ENCODE measurements at regions not wholly inside any gene's neighbourhood (a gene's known extent, or its start where the extent isn't known, plus 50 kb on each side); places are given as distances from the start of the nearest gene placed in this dataset.

DNA sequence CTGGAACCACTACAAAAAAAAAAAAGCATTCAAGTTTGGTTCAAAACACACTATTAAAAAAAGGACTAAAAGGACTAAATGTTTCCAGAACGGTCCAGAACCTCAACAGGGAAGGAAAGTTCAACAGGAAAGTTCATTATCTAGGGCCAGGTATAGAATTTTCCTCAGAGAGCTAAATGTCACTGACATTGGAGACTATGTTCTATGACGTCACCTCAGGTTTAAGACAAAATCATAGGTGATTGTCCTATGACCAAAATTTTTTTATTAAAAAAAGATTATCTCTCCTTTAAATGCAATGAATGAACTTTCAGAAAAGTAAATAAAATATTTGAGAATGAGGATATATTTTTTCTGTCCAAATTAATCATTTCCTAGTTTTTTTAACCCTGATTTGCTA is 746.7 kb upstream of the USP15 start:
- TF ChIP-seq, protein P1, sequence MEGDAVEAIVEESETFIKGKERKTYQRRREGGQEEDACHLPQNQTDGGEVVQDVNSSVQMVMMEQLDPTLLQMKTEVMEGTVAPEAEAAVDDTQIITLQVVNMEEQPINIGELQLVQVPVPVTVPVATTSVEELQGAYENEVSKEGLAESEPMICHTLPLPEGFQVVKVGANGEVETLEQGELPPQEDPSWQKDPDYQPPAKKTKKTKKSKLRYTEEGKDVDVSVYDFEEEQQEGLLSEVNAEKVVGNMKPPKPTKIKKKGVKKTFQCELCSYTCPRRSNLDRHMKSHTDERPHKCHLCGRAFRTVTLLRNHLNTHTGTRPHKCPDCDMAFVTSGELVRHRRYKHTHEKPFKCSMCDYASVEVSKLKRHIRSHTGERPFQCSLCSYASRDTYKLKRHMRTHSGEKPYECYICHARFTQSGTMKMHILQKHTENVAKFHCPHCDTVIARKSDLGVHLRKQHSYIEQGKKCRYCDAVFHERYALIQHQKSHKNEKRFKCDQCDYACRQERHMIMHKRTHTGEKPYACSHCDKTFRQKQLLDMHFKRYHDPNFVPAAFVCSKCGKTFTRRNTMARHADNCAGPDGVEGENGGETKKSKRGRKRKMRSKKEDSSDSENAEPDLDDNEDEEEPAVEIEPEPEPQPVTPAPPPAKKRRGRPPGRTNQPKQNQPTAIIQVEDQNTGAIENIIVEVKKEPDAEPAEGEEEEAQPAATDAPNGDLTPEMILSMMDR (IDR thresholded peaks at IDR 0.05; ENCODE audit: borderline replicate concordance, insufficient read depth, low read depth, low read length): no peak
- no peak overlapping the region for H3K4me3 ChIP-seq (ENCODE audit: low read depth, low read length)

DNA sequence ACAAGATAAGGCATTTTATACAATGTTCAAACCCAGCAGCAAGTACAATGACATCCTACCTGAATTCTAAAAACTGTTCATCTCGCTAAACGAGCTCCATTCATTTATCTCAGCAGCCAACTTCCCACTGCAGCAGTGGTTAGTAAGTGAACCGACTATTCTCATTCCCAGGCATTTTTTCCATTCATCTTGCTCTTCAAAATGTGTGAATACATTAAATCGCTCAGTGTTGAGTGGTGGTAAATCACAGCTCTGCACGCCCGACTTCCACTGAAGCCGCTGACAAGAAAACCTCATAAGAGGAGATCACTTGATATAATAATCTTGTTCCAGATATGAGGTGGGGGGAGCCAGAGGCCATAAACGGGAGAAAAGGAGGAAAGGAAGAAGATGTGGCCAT is 746.2 kb upstream of the USP15 start:
- H3K4me3 ChIP-seq (ENCODE audit: low read depth, low read length): no peak overlapping the region
- TF ChIP-seq, protein P1 (IDR thresholded peaks at IDR 0.05; ENCODE audit: borderline replicate concordance, insufficient read depth, low read depth, low read length): no peak

DNA sequence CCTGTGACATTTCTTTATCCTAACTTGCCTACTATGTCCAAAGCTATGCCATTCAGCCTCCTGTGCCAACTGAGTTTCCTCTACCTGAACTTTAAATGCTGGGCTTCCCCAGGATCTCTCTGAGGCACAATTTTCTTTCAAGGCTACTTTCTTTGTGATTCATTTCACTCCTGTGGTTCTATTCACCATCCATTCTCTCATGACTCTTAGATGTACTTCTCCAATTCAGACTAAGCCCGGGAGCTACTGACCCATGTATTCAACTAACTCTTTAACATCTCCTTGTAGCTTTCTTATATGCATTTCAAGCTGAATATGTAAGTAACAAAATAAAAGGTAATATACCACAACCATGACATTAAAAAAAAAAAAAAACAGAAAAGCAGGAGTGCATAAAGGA is 738.9 kb upstream of the USP15 start:
- H3K4me3 ChIP-seq (ENCODE audit: low read depth, low read length): no peak overlapping the region
- TF ChIP-seq, protein P1 (IDR thresholded peaks at IDR 0.05; ENCODE audit: borderline replicate concordance, insufficient read depth, low read depth, low read length): no peak

DNA sequence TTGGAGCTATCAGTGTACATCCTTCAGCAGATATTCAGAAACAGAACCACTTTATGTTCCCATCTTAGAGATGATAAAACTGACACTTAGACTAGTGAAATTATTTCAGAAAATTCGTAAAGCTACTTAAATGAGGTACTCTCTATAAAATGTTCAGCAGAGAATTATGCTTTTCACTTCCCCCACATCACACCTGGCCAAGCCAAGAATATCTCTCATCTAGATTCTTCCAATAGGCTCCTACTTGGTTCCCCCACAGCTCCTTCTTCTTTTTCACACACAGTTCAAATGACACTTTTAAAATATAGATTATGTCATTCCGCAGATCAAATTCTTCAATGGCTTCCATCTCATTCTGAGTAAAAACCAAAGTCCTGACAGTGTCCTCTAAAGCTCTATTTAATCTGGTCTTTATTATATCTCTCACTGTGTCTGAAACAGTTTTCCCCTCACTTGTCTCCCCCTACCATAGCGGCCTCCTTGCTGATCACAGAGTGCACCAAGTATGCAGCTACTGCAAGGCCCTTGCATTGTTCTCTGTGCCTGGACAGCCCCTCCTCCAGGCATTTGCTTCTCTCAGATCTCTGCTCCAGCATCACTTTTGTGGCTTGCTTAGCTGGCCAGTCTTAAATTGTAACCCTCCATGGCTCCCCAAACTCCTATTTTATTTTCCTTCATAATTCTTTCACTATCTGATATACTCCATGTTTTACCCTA is 736.8 kb upstream of the USP15 start:
- TF ChIP-seq, protein P1 (IDR thresholded peaks at IDR 0.05; ENCODE audit: borderline replicate concordance, insufficient read depth, low read depth, low read length): no peak
- no peak overlapping the region for H3K4me3 ChIP-seq (ENCODE audit: low read depth, low read length)

DNA sequence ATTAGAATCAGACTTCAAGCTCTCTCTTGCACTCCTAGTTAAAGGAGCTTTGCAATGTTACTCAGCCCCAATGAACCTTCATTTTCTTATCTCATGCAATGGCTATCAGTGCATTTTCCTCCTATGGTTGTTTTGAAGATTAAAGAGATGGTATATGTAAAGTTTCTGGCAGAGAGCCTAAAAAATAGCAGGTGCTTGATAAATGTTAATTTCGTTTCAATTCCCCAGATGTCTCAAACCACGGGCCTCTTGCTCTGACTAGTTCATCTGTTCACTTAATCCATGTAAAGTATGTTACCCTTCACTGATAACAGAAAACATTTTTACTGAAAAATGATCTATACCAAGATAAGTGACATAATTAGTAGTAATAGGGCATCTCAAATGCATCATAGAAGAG is 735.4 kb upstream of the USP15 start:
- no peak overlapping the region for H3K4me3 ChIP-seq (ENCODE audit: low read depth, low read length)
- TF ChIP-seq, protein P1 (IDR thresholded peaks at IDR 0.05; ENCODE audit: borderline replicate concordance, insufficient read depth, low read depth, low read length): no peak

DNA sequence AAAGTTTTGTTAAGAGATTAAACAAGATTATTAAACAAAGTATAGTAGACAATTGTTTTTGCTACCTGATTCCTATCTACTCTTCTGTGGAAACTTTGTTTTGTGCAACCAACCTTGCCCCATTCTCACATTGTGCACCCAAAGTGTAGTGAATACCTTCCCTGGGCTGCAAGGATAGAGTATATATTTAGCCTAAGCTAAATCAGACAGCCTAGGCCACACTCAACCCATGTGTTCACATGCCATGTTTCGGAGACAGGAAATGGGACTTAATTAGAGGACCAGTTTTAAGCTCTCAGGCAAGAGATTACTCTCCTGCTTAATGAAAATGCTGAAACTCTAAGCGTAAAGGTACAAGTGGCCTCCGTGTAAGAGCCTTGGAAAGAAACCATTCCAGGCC is 734.9 kb upstream of the USP15 start:
- H3K4me3 ChIP-seq (ENCODE audit: low read depth, low read length): no peak overlapping the region
- TF ChIP-seq, protein P1 (IDR thresholded peaks at IDR 0.05; ENCODE audit: borderline replicate concordance, insufficient read depth, low read depth, low read length): no peak

DNA sequence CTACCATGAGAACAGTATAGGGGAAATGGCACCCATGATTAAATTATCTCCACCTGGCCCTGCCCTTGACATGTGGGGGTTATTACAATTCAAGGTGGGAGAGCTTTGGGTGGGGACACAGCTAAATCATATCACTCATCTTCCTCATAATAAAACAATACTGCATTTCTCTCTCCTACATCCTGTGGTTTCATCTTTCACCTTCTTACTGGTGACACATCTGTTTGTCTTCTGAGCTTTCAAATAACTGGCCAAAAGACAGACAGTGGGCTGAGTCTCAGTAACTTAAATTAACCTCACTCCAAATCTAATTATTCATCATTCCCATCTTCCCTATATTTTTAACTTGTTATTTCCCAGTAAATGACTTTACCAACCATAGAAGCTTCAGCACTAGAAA is 729.7 kb upstream of the USP15 start:
- no peak overlapping the region for H3K4me3 ChIP-seq (ENCODE audit: low read depth, low read length)
- TF ChIP-seq, protein P1 (IDR thresholded peaks at IDR 0.05; ENCODE audit: borderline replicate concordance, insufficient read depth, low read depth, low read length): no peak

Data from GM12875 (cell line).